ES-I3 (cell line): ENCODE measurements at regions not wholly inside any gene's neighbourhood (a gene's known extent, or its start where the extent isn't known, plus 50 kb on each side); places are given as distances from the start of the nearest gene placed in this dataset.

Experiments
- H3K36me3 ChIP-seq: 2 replicates; pipeline ENCODE4 v1.6.1; 2013; ENCODE audit warnings: mild to moderate bottlenecking, low read length, control low read depth, moderate library complexity; ENCODE audit not compliant: insufficient read depth
- H3K4me1 ChIP-seq: 2 replicates; pipeline ENCODE4 v1.6.1; 2013; ENCODE audit warnings: mild to moderate bottlenecking, control low read depth, low read length; ENCODE audit not compliant: insufficient read depth
- H3K9ac ChIP-seq: 2 replicates; pipeline ENCODE4 v1.6.1; 2013; ENCODE audit warnings: low read depth, mild to moderate bottlenecking, low read length, moderate library complexity
- H3K9me3 ChIP-seq: 2 replicates; pipeline ENCODE4 v1.6.1; 2013; ENCODE audit warnings: mild to moderate bottlenecking, low read length, moderate library complexity; ENCODE audit not compliant: control insufficient read depth, insufficient read depth

DNA sequence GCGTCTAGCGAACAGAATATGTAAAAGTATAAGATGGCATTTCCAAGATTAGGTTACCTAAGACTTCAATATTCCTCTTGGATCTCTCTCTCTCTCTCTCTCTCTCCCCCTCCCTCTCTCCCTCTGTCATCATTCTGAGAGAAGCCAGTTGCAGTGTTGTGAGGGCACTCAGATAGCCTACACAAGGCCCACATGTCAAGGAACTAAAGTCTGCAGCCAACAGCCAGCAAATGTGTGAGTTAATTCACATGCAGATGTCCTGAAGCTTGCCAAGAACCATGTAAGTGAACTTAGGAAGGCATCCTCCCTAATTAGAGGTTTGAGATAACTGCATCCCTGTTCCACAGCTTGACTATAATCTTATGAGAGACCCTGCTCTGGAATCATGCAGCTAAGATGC, 822.9 kb upstream of the PRR20A start:
- Histone ChIP-seq H3K9ac (no peak overlapping the region), H3K4me1 (peaks cover 15% of the 10 kb centered on the region), H3K9me3 (no peaks in the 10 kb centered on the region), H3K36me3 (no peaks in the 10 kb centered on the region)

DNA sequence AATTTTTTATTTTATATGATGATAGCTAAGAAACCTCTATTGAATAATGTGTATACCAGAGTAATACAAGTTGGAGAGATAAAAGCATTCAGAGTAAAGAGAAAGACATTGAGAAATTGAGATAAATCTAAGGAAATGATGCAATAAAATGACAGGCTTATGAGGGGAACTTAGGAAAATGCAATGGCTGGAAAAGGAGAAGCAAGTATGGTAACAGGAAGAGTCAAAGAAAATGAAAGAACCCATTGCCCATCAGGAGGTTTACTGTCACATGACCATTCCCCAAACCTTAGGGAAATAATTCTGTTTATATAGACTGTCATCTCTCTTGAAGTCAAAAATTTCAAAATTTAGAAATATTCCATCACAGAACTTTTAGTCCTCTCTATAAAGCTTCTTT, 808.0 kb upstream of the PRR20A start:
- no peak overlapping the region for H3K9ac ChIP-seq
- no peaks in the 10 kb centered on the region for H3K4me1 ChIP-seq
- H3K9me3 ChIP-seq: no peaks in the 10 kb centered on the region
- no peaks in the 10 kb centered on the region for H3K36me3 ChIP-seq

DNA sequence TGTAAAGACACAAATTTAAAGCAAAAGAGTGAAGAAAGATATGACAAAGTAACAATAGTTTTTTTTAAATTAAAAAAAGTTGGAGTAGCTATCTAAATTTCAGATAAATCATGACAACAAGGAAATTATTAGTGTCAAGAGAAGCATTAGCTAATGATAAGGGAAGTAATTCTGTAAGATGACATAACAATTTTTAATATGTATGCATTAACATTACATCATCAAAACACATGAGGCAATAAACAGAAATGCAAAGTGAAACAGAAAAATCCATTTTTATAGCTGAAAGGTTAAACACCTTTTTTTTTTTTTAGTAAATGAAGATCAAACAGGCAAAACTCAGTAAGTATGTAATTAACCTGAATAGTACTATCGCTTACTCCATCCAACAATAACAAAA, 804.9 kb upstream of the PRR20A start:
- no peak overlapping the region for H3K9ac ChIP-seq
- no peaks in the 10 kb centered on the region for H3K36me3 ChIP-seq
- no peaks in the 10 kb centered on the region for H3K9me3 ChIP-seq
- H3K4me1 ChIP-seq: no peaks in the 10 kb centered on the region

DNA sequence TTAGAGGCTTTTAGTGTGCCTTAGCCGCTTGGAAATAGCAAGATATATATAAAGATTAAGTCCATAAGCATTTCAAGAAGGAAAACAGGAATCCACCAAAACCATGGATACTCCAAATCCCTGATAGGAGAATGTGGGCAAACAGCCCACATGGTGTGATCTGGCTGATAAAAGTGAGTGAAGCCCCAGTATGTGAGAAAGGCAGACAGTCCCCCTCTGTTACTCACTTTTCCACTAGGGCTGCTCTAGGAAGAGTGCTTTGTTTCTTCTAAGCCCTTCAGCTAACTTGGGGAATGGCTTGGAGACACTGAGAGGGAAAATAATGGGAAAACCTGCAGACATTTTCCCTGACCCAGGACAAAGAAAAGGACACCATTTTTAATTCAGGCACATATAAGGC, 802.3 kb upstream of the PRR20A start:
- no peaks in the 10 kb centered on the region for H3K4me1 ChIP-seq
- no peaks in the 10 kb centered on the region for H3K36me3 ChIP-seq
- no peak overlapping the region for H3K9ac ChIP-seq
- no peaks in the 10 kb centered on the region for H3K9me3 ChIP-seq

DNA sequence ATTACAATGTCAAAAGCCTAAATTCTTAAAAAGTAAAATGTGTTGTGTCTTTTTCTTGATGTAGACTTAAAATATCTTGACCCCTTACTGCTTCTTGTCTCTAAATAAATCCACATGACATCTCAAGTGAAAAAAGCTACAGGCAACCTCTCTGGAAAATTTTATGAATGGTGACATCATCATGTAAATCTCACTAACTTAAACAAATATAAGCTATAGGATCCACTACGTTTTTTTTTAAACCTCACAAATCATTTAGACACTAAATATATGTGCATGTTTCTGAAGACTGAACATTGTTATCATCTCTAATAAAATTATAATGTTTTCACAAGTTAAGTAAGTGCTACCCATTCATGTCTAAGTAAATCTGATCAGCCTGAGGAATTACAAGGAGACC, 793.7 kb upstream of the PRR20A start:
- no peaks in the 10 kb centered on the region for H3K36me3 ChIP-seq
- H3K4me1 ChIP-seq: peaks cover 4% of the 10 kb centered on the region; the same call in 1 of the 2 replicates
- H3K9me3 ChIP-seq: no peaks in the 10 kb centered on the region
- H3K9ac ChIP-seq: no peak overlapping the region

DNA sequence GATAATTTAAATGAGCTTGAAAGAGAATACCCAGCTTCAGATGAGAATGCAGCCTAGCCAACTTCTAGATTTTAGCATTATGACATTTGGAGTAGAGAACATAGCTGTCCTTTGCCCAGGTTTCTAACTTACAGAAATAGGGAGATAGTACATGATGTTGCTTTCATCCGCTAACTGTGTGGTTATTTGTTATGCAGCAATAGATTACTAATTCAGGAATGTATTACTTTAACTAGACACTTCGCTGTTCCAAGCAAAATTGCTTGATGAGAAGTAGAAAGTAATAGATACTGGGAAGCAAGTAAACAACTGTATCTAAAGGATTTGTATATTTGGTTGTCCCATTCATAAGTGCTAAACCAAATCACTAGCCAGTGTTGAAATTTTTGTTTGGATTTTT, 790.9 kb upstream of the PRR20A start:
- H3K9me3 ChIP-seq: no peaks in the 10 kb centered on the region

DNA sequence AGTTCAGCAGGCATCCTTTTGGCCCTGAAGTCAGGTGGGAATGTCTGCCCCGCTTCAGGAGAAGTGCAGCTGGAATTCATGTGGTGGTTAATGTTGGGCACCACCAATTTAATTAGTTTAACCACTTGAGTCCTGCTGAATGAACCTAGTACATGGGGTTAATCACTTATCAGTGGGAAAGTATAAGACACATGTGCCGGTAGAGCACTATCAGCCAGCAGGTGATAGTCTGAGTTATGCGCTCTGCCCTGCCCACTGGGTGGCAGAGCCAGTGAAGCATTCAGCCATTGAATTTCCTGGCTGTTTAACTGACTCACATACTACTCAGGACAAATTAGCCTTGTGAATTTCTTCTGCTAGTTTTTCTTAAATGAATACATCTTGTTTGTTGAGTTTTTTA, 789.7 kb upstream of the PRR20A start:
- Histone ChIP-seq H3K9ac (no peak overlapping the region), H3K9me3 (no peaks in the 10 kb centered on the region), H3K4me1 (peaks cover 4% of the 10 kb centered on the region; the same call in 1 of the 2 replicates), H3K36me3 (no peaks in the 10 kb centered on the region)

More for the DNA sequence above, 790.9 kb upstream of the PRR20A start:
- H3K9ac ChIP-seq: no peak overlapping the region
- H3K36me3 ChIP-seq: no peaks in the 10 kb centered on the region
- peaks cover 4% of the 10 kb centered on the region; the same call in 1 of the 2 replicates for H3K4me1 ChIP-seq

DNA sequence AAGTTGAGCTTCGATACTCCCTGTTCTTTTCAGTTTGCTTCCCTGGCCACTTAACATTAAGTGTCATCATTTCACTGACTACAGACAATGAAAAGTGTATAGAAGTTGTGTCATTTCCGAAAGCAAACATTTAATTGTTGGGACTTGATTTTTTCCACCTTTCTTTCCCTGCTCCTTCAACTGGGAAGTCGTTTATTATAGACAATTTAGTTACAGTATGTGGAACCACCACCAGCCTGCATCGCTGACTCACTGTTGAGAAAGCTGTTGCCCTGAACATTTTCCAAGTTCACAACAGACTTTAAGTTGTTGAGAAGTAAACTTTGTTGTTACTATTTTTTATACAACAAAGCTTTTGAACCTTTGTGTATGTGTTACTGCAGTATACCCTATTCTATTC, 788.4 kb upstream of the PRR20A start:
- no peaks in the 10 kb centered on the region for H3K9me3 ChIP-seq
- H3K36me3 ChIP-seq: no peaks in the 10 kb centered on the region
- H3K9ac ChIP-seq: no peak overlapping the region
- peaks cover 4% of the 10 kb centered on the region; the same call in 1 of the 2 replicates for H3K4me1 ChIP-seq

DNA sequence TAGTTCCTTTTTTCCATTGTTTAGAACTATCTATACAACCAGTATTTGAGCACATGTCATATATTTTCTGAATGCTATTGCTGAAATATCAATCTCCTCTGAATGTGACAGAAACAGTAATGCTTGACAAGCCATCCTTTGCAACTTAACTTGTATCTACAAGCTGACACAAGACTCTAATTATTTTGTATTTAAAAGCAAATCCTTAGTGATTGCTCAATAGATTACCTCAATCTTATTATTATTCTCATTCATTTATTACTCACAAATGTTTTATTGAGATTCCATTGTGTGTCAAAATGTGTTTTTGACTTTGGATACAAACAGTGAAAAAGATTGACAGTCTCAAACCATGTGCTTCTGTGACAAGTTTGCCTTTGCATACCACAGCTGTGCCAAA, 787.8 kb upstream of the PRR20A start:
- Histone ChIP-seq H3K9me3 (no peaks in the 10 kb centered on the region), H3K36me3 (no peaks in the 10 kb centered on the region), H3K4me1 (peaks cover 4% of the 10 kb centered on the region; the same call in 1 of the 2 replicates), H3K9ac (no peak overlapping the region)

DNA sequence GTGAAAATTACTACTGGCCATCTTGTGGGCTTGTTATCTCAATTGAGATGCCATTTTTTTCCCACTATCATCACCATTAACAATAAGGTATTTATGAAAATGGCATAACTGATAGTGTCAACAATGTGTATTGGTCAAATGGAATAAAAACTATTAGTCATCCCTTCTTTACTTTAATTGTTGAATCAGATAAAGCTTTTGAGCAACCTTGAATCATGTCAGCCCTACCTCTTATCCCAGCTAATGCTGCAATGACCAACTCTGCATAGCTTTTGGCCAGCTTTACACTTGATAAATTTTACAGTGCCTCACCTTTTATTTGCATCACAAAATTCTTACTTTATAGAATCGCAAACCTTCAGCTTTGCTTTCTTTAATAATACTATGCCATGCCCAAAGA, 784.0 kb upstream of the PRR20A start:
- Histone ChIP-seq H3K9ac (no peak overlapping the region), H3K9me3 (no peaks in the 10 kb centered on the region)

DNA sequence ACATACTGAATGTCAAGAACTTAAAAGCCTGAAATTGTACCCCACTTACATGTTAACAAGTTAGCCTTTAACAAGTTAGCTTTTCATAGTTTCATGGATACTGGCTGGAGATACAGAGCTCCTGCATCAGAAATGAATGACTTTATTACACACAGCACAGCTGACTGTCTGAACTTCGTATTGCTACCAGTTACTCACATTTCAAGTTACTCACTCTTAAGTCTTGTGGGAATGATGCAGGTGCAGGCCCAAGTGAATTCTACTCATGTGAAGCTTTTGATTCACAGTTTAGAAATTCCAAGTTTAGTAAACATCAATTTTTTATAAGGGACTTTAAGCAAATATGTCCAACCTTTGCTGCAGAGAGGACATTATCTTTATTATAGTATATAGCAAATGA, 762.2 kb upstream of the PRR20A start:
- no peak overlapping the region for H3K9ac ChIP-seq
- H3K4me1 ChIP-seq: no peaks in the 10 kb centered on the region
- no peaks in the 10 kb centered on the region for H3K36me3 ChIP-seq
- H3K9me3 ChIP-seq: no peaks in the 10 kb centered on the region

More for the DNA sequence above, 784.0 kb upstream of the PRR20A start:
- Histone ChIP-seq H3K4me1 (no peaks in the 10 kb centered on the region), H3K36me3 (no peaks in the 10 kb centered on the region)

DNA sequence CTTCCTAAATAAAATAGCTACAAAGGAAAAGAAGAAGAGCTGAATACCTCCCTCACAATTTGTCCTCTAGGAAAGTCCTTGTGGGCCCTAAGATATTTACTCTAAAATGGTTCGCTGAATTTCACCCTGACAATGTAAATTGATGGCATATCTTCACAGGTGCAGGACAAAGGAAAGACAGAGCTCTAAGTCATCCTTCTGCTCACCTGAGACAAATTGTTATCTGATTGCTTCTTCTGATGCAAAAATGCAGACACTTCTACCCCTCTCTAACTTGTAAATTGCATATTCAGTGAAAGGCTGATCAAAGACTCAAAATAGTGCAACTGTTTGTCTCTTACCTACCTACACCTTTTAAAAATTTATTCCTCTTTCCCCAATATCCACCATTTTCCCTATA, 747.2 kb upstream of the PRR20A start:
- Histone ChIP-seq H3K36me3 (no peaks in the 10 kb centered on the region), H3K4me1 (peaks cover 19% of the 10 kb centered on the region), H3K9ac (no peak overlapping the region), H3K9me3 (no peaks in the 10 kb centered on the region; the same call in 1 of the 2 replicates)

DNA sequence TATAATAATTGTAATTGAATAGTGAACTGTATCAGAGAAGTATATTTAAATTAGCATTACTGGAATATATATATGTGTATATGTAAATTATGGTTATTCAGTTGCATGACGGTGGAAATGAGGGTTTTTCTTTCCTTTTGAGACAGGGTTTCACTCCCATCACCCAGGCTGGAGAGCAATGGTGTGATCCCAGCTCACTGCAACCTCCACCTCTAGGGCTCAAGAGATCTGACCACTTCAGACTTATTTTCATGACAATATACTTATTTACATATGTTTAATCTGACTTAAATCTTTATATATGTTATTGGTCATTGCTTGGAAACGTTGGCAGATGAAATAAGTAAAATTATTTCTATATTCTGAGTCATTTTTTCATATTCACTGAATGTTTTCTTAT, 744.4 kb upstream of the PRR20A start:
- Histone ChIP-seq H3K9ac (no peak overlapping the region), H3K4me1 (peaks cover 19% of the 10 kb centered on the region), H3K36me3 (no peaks in the 10 kb centered on the region), H3K9me3 (no peaks in the 10 kb centered on the region; the same call in 1 of the 2 replicates)

DNA sequence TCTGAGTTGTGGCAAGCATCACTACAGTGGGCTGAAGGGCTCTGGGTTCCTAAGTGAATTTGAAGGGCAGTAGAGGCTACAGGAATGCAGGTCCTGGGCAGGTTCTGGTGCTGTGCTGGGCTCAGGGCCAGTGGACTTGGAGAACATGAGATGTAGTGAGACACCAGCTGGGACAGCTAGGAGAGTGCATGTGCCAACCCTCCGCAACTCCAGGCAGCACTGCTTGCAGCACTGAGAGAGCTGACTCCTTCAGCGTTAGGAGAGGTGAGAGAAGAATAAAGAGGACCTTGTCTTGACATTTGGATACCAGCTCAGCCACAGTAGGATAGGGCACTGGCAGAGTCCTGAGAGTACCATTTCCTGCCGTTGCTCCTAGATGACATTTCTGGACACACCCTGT, 739.9 kb upstream of the PRR20A start:
- H3K9ac ChIP-seq: no peak overlapping the region
- H3K4me1 ChIP-seq: peaks cover 5% of the 10 kb centered on the region; the same call in 1 of the 2 replicates
- H3K9me3 ChIP-seq: no peaks in the 10 kb centered on the region
- H3K36me3 ChIP-seq: no peaks in the 10 kb centered on the region

DNA sequence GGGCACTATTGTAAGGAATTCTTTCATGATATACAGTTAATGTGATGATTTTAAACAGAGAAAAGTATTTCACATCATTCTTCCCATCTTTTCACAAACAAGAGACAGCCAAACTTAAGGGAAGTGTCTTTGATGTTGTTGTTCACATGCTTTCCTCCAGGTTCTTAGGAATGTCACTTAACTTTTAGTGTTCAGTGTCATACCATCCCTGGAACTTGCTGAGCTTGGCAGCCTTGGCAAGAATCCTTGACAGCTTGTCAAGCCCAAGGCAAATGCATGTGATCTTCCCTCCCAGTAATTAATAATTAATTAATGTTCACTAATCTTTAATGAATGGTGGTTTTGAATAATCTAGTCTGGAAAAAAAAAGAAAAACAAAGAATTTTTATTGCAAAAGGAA, 727.9 kb upstream of the PRR20A start:
- no peaks in the 10 kb centered on the region for H3K36me3 ChIP-seq

DNA sequence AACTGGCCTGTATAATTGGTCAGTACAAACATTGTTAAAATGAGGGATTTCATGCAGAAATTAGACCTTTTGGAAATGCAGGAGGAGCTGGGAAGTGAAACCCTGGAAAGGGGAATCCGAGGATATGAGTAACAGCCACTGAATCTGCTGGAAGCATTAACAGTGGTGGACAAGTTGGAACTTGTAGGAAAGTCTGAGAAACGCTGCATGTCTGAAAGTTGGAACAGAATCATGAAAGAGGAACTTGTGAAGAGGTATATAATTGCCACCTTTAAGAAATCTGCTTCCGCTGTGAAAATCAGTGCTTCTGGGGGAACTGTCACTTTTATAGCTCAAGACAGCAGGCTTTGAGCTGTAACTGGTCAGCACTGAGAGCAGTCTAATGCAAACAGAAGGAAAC, 716.5 kb upstream of the PRR20A start:
- no peak overlapping the region for H3K9ac ChIP-seq
- H3K4me1 ChIP-seq: no peaks in the 10 kb centered on the region
- H3K36me3 ChIP-seq: no peaks in the 10 kb centered on the region
- H3K9me3 ChIP-seq: no peaks in the 10 kb centered on the region

More for the DNA sequence above, 727.9 kb upstream of the PRR20A start:
- no peaks in the 10 kb centered on the region for H3K9me3 ChIP-seq
- H3K9ac ChIP-seq: no peak overlapping the region
- no peaks in the 10 kb centered on the region for H3K4me1 ChIP-seq
